ENCODE measurements at regions not wholly inside any gene's neighbourhood (a gene's known extent, or its start where the extent isn't known, plus 50 kb on each side); places are given as distances from the start of the nearest gene placed in this dataset.
"Not testable (repeated sequence)": the region's sequence is repeated elsewhere in the genome, so short reads cannot be mapped to it uniquely, and the experiment has no call there.

DNA sequence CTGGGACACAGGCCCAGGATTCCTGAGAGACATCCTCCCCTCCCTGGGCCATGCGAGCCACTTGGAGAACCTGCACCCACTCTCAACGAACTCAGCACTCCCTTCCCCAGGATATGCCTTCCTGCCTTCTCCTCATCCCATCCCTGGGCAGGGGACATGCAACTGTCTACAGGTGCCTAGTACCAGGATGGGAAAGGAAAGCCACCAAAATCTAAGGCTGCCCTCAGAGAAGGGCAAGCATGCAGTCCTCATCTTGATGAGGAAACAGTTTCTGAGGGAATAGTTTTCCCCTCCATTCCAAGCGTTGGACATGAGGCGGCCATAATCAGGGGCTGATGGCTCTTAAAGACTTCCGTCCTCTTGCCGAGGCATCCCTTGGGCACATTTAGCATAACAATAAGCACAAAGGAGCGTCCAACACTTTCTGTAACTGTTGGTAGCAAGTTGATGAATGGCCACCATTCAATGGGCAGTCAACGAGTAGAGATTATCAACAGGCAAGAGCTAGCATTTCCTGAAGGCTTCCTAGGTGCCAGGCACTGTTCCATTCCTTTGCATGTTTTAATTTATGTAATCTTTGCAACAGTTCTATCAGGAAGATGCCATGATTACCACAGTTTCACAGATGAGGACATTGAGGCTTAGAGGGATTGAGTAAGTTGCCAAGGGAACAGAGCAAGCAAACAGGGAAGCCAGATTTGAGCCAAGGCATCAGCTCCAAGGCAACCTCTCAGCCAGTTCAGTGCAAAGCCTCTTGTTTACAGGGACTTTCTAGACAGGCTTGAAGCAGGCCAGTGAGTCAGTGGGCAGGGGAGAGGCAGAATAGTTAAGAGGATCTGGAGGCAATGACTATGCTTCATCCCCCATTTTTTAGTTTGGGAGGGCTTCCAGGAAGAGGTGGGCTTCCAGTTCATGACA is 105.1 kb downstream of the SINHCAF start:
- Mint-ChIP-seq H3K27me3 (ENCODE audit: low read depth) (no peaks in the 10 kb centered on the region), H3K4me3 (no peak overlapping the region), H3K27ac (no peak overlapping the region), H3K9me3 (no peaks in the 10 kb centered on the region), H3K36me3 (ENCODE audit: insufficient read depth in 2 of 2) (no peaks in the 10 kb centered on the region), H3K4me1 (ENCODE audit: low read depth) (no peaks in the 10 kb centered on the region)
- DNase-seq, result no peak
- no peak for ATAC-seq (replicated peaks in 1 of 2)

DNA sequence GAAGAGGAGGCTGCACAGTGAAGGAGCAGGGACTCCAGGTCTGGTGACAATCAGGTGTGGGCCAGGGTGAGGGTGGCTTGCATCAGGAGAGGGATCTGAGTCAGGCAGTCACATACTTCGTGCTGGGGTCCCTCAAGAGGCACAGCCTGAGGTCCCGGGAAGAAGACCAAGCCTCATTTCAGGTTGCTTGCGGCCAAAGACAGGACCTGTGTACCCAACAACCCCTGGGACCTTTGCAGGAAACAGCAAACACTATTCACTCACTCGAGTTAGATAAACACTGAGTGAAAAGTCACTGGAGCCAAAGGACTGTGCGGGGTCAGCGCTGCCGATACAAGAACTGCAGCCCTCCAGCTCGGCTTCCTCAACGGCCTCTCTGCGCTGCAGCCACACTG is 104.4 kb downstream of the SINHCAF start:
- ATAC-seq (replicated peaks in 1 of 2) (no peak), DNase-seq (no peak)
- no peaks in the 10 kb centered on the region for H3K4me1 Mint-ChIP-seq (ENCODE audit: low read depth)
- H3K27ac Mint-ChIP-seq, result no peak overlapping the region
- no peaks in the 10 kb centered on the region for H3K36me3 Mint-ChIP-seq (ENCODE audit: insufficient read depth in 2 of 2)
- no peaks in the 10 kb centered on the region for H3K9me3 Mint-ChIP-seq
- H3K4me3 Mint-ChIP-seq, result no peak overlapping the region
- H3K27me3 Mint-ChIP-seq (ENCODE audit: low read depth), result no peaks in the 10 kb centered on the region

- H3K4me3 Mint-ChIP-seq, result no peak overlapping the region
- no peaks in the 10 kb centered on the region for H3K36me3 Mint-ChIP-seq (ENCODE audit: insufficient read depth in 2 of 2)
- no peak for ATAC-seq (replicated peaks in 1 of 2)
- no peaks in the 10 kb centered on the region for H3K9me3 Mint-ChIP-seq
- DNase-seq, result no peak
- no peak overlapping the region for H3K27ac Mint-ChIP-seq
- H3K27me3 Mint-ChIP-seq (ENCODE audit: low read depth), result no peaks in the 10 kb centered on the region
- no peaks in the 10 kb centered on the region for H3K4me1 Mint-ChIP-seq (ENCODE audit: low read depth)
Observed at GRCh38 chr12:31222620-31223222, 103.2 kb downstream of the SINHCAF start.

GRCh38 chr12:31223640-31224039 is 102.3 kb downstream of the SINHCAF start:
- not testable (repeated sequence) for ATAC-seq (replicated peaks in 1 of 2); H3K9me3 Mint-ChIP-seq; H3K4me3 Mint-ChIP-seq; DNase-seq; H3K4me1 Mint-ChIP-seq (ENCODE audit: low read depth); H3K36me3 Mint-ChIP-seq (ENCODE audit: insufficient read depth in 2 of 2); H3K27ac Mint-ChIP-seq; H3K27me3 Mint-ChIP-seq (ENCODE audit: low read depth)

GRCh38 chr12:31224768-31225448 is 101.0 kb downstream of the SINHCAF start:
- no peaks in the 10 kb centered on the region for H3K27me3 Mint-ChIP-seq (ENCODE audit: low read depth)
- no peaks in the 10 kb centered on the region for H3K4me1 Mint-ChIP-seq (ENCODE audit: low read depth)
- no peaks in the 10 kb centered on the region for H3K9me3 Mint-ChIP-seq
- no peak overlapping the region for H3K27ac Mint-ChIP-seq
- no peaks in the 10 kb centered on the region for H3K36me3 Mint-ChIP-seq (ENCODE audit: insufficient read depth in 2 of 2)
- H3K4me3 Mint-ChIP-seq, result no peak overlapping the region
- ATAC-seq (replicated peaks in 1 of 2), result no peak
- DNase-seq, result no peak

- Mint-ChIP-seq H3K36me3 (ENCODE audit: insufficient read depth in 2 of 2) (no peaks in the 10 kb centered on the region), H3K27me3 (ENCODE audit: low read depth) (no peaks in the 10 kb centered on the region), H3K4me3 (no peak overlapping the region), H3K9me3 (no peaks in the 10 kb centered on the region), H3K27ac (no peak overlapping the region), H3K4me1 (ENCODE audit: low read depth) (no peaks in the 10 kb centered on the region)
- DNase-seq, result no peak
- no peak for ATAC-seq (replicated peaks in 1 of 2)
Observed at GRCh38 chr12:31225656-31226535, 100.1 kb downstream of the SINHCAF start.

DNA sequence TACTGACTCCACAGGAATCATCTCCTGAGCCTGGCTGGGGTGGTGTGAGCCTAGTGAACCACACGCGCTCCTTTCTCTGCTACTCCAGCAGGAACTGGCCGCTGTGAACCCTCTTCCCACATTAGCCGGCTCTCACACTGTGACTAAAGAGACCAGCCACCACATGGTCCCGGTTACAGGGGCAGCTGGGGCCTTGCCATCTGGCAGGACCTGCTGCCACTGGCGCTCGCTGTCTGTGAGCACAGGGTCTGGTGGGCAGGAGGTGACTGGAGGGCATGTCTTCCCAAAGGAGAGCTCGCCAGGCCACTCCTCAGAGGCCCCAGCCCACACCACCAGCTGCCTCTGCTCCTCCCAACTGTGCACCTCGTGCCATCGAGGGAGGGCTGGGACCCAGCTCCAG is 99.3 kb downstream of the SINHCAF start:
- no peak overlapping the region for H3K4me3 Mint-ChIP-seq
- peaks cover 4% of the 10 kb centered on the region for H3K27me3 Mint-ChIP-seq (ENCODE audit: low read depth)
- H3K27ac Mint-ChIP-seq, result no peak overlapping the region
- no peak for DNase-seq
- no peaks in the 10 kb centered on the region for H3K4me1 Mint-ChIP-seq (ENCODE audit: low read depth)
- no peaks in the 10 kb centered on the region for H3K9me3 Mint-ChIP-seq
- ATAC-seq (replicated peaks in 1 of 2), result no peak
- no peaks in the 10 kb centered on the region for H3K36me3 Mint-ChIP-seq (ENCODE audit: insufficient read depth in 2 of 2)

DNA sequence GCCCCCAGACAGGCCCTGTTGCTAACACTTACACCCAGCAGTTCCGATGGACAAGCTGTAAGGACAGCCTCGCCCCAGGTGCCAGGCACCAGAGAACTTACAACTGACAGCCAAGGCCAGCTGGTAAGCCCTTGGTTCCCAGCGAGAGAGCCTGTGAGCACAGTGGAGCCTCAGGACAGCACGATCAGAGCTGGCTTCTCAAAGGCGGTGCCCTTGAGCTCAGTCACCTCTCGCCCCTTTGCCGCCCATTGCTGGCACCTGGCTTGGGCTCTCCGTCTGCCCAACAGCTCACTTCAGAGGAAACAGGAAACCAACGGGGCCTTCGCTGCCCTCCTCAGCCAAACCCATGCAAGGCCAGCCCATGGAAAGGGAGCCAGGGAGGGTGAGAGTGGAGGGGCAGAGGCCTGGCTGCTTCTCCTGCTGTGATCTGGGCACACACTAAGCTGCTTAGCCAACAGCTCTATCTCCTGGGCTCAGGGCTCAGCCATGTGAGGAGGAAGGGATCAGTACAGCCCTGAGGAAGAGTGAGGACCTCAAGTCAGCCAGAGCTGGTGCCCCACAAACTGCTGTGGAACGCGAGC is 98.5 kb downstream of the SINHCAF start:
- no peak for DNase-seq
- ATAC-seq (replicated peaks in 1 of 2), result no peak
- Mint-ChIP-seq H3K36me3 (ENCODE audit: insufficient read depth in 2 of 2) (no peaks in the 10 kb centered on the region), H3K27me3 (ENCODE audit: low read depth) (peaks cover 6% of the 10 kb centered on the region), H3K27ac (no peak overlapping the region), H3K4me1 (ENCODE audit: low read depth) (no peaks in the 10 kb centered on the region), H3K4me3 (no peak overlapping the region), H3K9me3 (no peaks in the 10 kb centered on the region)

- Mint-ChIP-seq H3K9me3 (no peaks in the 10 kb centered on the region), H3K4me3 (no peak overlapping the region), H3K36me3 (ENCODE audit: insufficient read depth in 2 of 2) (no peaks in the 10 kb centered on the region), H3K27ac (no peak overlapping the region), H3K27me3 (ENCODE audit: low read depth) (peaks cover 7% of the 10 kb centered on the region), H3K4me1 (ENCODE audit: low read depth) (no peaks in the 10 kb centered on the region)
- DNase-seq (no peak), ATAC-seq (replicated peaks in 1 of 2) (no peak)
Observed at GRCh38 chr12:31228811-31229792, 96.8 kb downstream of the SINHCAF start.

DNA sequence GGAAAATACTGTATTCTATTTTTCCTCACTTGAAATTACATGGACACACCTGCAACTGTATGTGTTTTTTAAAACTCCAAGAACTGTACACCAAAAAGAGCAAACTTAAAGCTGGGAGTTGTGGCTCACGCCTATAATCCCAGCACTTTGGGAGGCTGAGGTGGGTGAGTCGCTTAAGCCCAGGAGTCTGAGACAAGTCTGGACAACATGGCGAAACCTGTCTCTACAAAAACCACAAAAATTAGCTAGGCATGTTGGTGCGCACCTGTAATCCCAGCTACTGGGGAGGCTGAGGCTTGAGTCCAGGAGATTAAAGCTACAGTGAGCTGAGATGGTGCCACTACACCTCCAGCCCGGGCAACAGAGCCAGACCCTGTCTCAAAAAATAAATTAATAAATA is 95.9 kb downstream of the SINHCAF start:
- no peaks in the 10 kb centered on the region for H3K9me3 Mint-ChIP-seq
- H3K4me1 Mint-ChIP-seq (ENCODE audit: low read depth), result no peaks in the 10 kb centered on the region
- H3K27me3 Mint-ChIP-seq (ENCODE audit: low read depth), result peaks cover 14% of the 10 kb centered on the region
- no peak for DNase-seq
- no peak for ATAC-seq (replicated peaks in 1 of 2)
- no peak overlapping the region for H3K4me3 Mint-ChIP-seq
- no peak overlapping the region for H3K27ac Mint-ChIP-seq
- no peaks in the 10 kb centered on the region for H3K36me3 Mint-ChIP-seq (ENCODE audit: insufficient read depth in 2 of 2)
